Panc1 (cell line): ENCODE measurements at regions not wholly inside any gene's neighbourhood (a gene's known extent, or its start where the extent isn't known, plus 50 kb on each side); places are given as distances from the start of the nearest gene placed in this dataset.

ENCODE experiments used
- POLR2AphosphoS5 ChIP-seq: IDR thresholded peaks from 2 replicates; pipeline ENCODE4 v1.6.1; 2012; ENCODE audit warnings: mild to moderate bottlenecking, low read depth, low read length, moderate library complexity
- TF ChIP-seq, protein P1 (sequence below), 2 experiments: IDR thresholded peaks; 2 replicates each; pipeline ENCODE4 v1.6.1; 2011 to 2012; ENCODE audit warnings: low read depth in 2 of 2, control low read depth in 1 of 2, low read length in 1 of 2, mild to moderate bottlenecking in 1 of 2, moderate library complexity in 1 of 2; ENCODE audit not compliant: insufficient read depth in 1 of 2

DNA sequence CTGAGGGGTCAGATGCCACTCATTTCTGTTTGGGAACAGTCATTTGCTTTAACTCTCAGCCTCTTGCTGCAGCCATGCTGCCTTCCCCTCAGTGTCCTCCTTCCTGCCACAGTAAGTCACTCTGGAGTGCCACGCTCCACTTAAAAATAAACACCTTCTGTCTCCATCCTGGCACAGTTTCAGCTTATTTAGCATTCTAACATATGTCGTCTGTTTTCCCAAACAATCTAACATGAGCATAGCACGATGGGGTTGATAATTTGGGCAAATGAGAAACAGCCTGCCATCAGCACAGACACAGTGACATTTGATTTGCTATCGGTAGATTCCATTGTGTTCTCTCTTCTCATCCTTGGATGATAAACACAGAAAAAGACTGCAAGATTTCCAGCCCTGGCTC, 768.6 kb downstream of the UQCRFS1 start:
- TF ChIP-seq POLR2AphosphoS5, result no peak
- TF ChIP-seq, protein P1, sequence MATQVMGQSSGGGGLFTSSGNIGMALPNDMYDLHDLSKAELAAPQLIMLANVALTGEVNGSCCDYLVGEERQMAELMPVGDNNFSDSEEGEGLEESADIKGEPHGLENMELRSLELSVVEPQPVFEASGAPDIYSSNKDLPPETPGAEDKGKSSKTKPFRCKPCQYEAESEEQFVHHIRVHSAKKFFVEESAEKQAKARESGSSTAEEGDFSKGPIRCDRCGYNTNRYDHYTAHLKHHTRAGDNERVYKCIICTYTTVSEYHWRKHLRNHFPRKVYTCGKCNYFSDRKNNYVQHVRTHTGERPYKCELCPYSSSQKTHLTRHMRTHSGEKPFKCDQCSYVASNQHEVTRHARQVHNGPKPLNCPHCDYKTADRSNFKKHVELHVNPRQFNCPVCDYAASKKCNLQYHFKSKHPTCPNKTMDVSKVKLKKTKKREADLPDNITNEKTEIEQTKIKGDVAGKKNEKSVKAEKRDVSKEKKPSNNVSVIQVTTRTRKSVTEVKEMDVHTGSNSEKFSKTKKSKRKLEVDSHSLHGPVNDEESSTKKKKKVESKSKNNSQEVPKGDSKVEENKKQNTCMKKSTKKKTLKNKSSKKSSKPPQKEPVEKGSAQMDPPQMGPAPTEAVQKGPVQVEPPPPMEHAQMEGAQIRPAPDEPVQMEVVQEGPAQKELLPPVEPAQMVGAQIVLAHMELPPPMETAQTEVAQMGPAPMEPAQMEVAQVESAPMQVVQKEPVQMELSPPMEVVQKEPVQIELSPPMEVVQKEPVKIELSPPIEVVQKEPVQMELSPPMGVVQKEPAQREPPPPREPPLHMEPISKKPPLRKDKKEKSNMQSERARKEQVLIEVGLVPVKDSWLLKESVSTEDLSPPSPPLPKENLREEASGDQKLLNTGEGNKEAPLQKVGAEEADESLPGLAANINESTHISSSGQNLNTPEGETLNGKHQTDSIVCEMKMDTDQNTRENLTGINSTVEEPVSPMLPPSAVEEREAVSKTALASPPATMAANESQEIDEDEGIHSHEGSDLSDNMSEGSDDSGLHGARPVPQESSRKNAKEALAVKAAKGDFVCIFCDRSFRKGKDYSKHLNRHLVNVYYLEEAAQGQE (IDR thresholded peaks at IDR 0.05; ENCODE audit: insufficient read depth in 1 of 2, low read depth in 2 of 2, low read length in 1 of 2), result no peak
